Caco-2 (cell line): ENCODE measurements at regions not wholly inside any gene's neighbourhood (a gene's known extent, or its start where the extent isn't known, plus 50 kb on each side); places are given as distances from the start of the nearest gene placed in this dataset.

Experiments
- BruUV-seq: library from RNA; stranded (reverse); fragments of 400-500 nt; replicated peaks from 2 replicates; lab custom pipeline; 2021; lab: Mats Ljungman, UMichigan
- CTCF ChIA-PET: fragments of 300-600 bp; sonication (Branson Sonifier 250); formaldehyde crosslinking; loops from one replicate; lab custom pipeline; 2022; ENCODE audit warnings: antibody characterized with exemption; lab: Charles Lee
- POLR2A ChIA-PET: fragments of 300-600 bp; sonication (Branson Sonifier 250); formaldehyde crosslinking; loops from one replicate; lab custom pipeline; 2022; ENCODE audit warnings: antibody characterized with exemption; lab: Charles Lee
- DNase-seq, 2 experiments: peaks; one replicate each; pipeline versions ENCODE4 v3.0.0 to v3.0.0-alpha.2; 2020 to 2022
- H3K27me3 ChIP-seq: replicated peaks from 2 replicates; pipeline ENCODE4 v1.6.0; 2011; ENCODE audit warnings: low read length; ENCODE audit not compliant: control insufficient read depth, insufficient read depth
- H3K36me3 ChIP-seq: 2 replicates; pipeline ENCODE4 v1.5.1; 2011; ENCODE audit warnings: low read length; ENCODE audit not compliant: control insufficient read depth, insufficient read depth
- H3K4me1 ChIP-seq: fragments of 250-450 bp; sonication (Bioruptor Pico); 2 replicates; pipeline ENCODE4 v1.5.1; 2020; ENCODE audit warnings: mild to moderate bottlenecking
- H3K4me3 ChIP-seq: 2 replicates; pipeline ENCODE4 v1.5.1; 2011; ENCODE audit warnings: low read depth, mild to moderate bottlenecking, control low read depth, low read length
- H3K9me3 ChIP-seq: fragments of 250-450 bp; sonication (Bioruptor Pico); 2 replicates; pipeline ENCODE4 v1.5.1; 2020; ENCODE audit warnings: mild to moderate bottlenecking, moderate library complexity
- H3K27ac Mint-ChIP-seq: one replicate; pipeline ENCODE4 v1.8.0; 2022; ENCODE audit warnings: mixed read lengths; ENCODE audit not compliant: unreplicated experiment
- H3K27me3 Mint-ChIP-seq: one replicate; pipeline ENCODE4 v1.8.0; 2022; ENCODE audit warnings: mixed read lengths; ENCODE audit not compliant: insufficient read depth, unreplicated experiment
- H3K36me3 Mint-ChIP-seq: one replicate; pipeline ENCODE4 v1.8.0; 2022; ENCODE audit warnings: mild to moderate bottlenecking, mixed read lengths; ENCODE audit not compliant: insufficient read depth, unreplicated experiment
- H3K4me1 Mint-ChIP-seq: one replicate; pipeline ENCODE4 v1.8.0; 2022; ENCODE audit warnings: low read depth, mixed read lengths; ENCODE audit not compliant: unreplicated experiment
- H3K4me3 Mint-ChIP-seq: one replicate; pipeline ENCODE4 v1.8.0; 2022; ENCODE audit warnings: mild to moderate bottlenecking, moderate library complexity, mixed read lengths; ENCODE audit not compliant: unreplicated experiment
- H3K9me3 Mint-ChIP-seq: one replicate; pipeline ENCODE4 v1.8.0; 2022; ENCODE audit warnings: mixed read lengths; ENCODE audit not compliant: unreplicated experiment
- intact Hi-C: fragments of 100-400 bp; cut with micrococcal nuclease; formaldehyde crosslinking; loops from one replicate; pipeline ENCODE4 v1.10.0; 2022; ENCODE audit not compliant: unreplicated experiment
- TF ChIP-seq, protein P1 (sequence below), 2 experiments: fragments of 200-600 bp in 1 of 2; IDR thresholded peaks; 1 replicate in 1 of 2; 2 replicates in 1 of 2; pipeline versions ENCODE4 v1.5.1 to v1.8.0; 2011 to 2022; ENCODE audit warnings: antibody characterized with exemption in 1 of 2, control low read depth in 1 of 2, inconsistent platforms in 1 of 2, low read depth in 1 of 2, low read length in 1 of 2, mild to moderate bottlenecking in 1 of 2, moderate library complexity in 1 of 2; ENCODE audit not compliant: insufficient read depth in 1 of 2, severe bottlenecking in 1 of 2, unreplicated experiment in 1 of 2

DNA sequence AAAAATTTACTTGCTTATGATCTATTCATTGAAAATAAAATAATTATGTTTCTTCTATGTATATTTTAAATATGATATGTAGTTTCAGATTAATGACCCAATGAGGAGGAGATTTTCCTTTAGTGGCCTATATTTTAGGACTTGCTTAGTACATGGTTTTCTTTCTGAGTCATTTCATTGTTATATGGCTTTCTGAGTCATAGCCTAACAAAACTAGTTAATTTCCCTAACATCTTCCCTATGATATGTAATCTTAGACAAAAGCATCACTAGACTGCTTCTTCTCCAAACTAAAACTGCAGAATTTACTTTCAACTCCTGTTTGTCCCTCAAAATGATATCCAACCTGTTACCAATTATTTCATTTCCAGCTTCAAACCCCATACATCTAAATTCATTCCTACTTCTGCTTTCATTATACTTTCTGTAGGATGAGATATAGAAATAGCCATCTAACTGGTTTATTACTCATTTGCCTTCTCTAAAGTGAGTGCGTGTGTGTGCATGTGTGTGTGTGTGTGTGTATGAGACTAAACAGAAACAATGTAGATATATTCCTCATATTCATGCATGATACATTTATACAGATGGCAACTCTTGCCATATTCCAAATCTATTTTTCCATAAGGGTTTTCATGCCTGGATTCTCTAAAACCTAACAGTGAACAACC, 915.0 kb upstream of the GBE1 start:
- ChIA-PET CTCF (no interaction called here), POLR2A (no interaction called here)
- Mint-ChIP-seq H3K27me3 (peaks cover 3% of the 10 kb centered on the region), H3K4me3 (no peak overlapping the region), H3K4me1 (no peaks in the 10 kb centered on the region), H3K27ac (no peak overlapping the region), H3K9me3 (no peaks in the 10 kb centered on the region), H3K36me3 (no peaks in the 10 kb centered on the region)
- TF ChIP-seq, protein P1, sequence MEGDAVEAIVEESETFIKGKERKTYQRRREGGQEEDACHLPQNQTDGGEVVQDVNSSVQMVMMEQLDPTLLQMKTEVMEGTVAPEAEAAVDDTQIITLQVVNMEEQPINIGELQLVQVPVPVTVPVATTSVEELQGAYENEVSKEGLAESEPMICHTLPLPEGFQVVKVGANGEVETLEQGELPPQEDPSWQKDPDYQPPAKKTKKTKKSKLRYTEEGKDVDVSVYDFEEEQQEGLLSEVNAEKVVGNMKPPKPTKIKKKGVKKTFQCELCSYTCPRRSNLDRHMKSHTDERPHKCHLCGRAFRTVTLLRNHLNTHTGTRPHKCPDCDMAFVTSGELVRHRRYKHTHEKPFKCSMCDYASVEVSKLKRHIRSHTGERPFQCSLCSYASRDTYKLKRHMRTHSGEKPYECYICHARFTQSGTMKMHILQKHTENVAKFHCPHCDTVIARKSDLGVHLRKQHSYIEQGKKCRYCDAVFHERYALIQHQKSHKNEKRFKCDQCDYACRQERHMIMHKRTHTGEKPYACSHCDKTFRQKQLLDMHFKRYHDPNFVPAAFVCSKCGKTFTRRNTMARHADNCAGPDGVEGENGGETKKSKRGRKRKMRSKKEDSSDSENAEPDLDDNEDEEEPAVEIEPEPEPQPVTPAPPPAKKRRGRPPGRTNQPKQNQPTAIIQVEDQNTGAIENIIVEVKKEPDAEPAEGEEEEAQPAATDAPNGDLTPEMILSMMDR (IDR thresholded peaks at IDR 0.05; ENCODE audit: insufficient read depth in 1 of 2, low read depth in 1 of 2, low read length in 1 of 2, severe bottlenecking in 1 of 2, unreplicated experiment in 1 of 2), result no peak
- H3K9me3 ChIP-seq, result no peaks in the 10 kb centered on the region
- intact Hi-C loops, result no loop called here
- no peak for DNase-seq
- no peak overlapping the region for H3K4me3 ChIP-seq
- H3K27me3 ChIP-seq, result no peaks in the 10 kb centered on the region
- no TSS peak for BruUV-seq
- no peaks in the 10 kb centered on the region for H3K4me1 ChIP-seq
- no peaks in the 10 kb centered on the region for H3K36me3 ChIP-seq

DNA sequence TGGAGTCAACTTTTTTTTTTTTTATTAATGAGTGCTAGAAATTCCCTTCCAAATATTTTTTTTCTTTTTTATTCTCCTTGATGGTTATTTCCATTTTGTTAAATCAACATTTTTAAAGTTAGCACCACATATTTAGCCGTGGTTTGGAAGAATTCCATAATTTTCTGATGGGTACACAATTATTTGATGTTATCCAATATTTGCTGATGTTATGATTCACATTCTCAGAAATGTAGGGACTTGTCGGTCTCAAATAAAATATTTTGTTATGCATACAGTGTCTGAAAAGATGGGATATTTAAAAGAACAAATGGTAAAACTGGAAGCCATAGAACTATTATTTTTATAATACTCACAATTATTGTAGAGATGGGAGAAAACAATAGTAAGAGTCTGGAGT, 911.5 kb upstream of the GBE1 start:
- Histone ChIP-seq H3K9me3 (no peaks in the 10 kb centered on the region), H3K36me3 (no peaks in the 10 kb centered on the region), H3K27me3 (no peaks in the 10 kb centered on the region), H3K4me1 (no peaks in the 10 kb centered on the region), H3K4me3 (no peak overlapping the region)
- ChIA-PET POLR2A (no interaction called here), CTCF (no interaction called here)
- Mint-ChIP-seq H3K4me1 (no peaks in the 10 kb centered on the region), H3K4me3 (no peak overlapping the region), H3K9me3 (no peaks in the 10 kb centered on the region), H3K27me3 (no peaks in the 10 kb centered on the region), H3K27ac (no peak overlapping the region), H3K36me3 (no peaks in the 10 kb centered on the region)
- TF ChIP-seq, protein P1 (IDR thresholded peaks at IDR 0.05; ENCODE audit: insufficient read depth in 1 of 2, low read depth in 1 of 2, low read length in 1 of 2, severe bottlenecking in 1 of 2, unreplicated experiment in 1 of 2), result no peak
- no peak for DNase-seq
- no TSS peak for BruUV-seq
- intact Hi-C loops, result no loop called here

DNA sequence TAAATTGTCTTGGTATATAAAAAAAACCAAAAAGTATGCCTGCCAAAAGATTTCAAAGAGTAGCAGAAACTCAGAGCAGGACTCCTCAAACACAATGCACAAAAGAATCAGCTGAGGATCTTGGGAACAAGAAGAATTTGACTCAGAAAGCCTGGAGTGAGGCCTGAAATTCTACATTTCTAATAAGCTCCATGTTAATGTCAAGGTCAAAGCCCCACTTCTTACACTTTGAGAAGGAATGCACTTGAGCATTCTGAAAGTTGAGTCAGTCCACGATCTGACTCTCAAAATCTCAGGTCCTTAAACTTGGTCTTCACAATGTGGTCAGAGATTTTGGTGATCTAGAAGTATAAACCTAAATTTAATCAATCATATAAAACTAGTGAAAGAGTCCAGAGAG, 910.0 kb upstream of the GBE1 start:
- TF ChIP-seq, protein P1 (IDR thresholded peaks at IDR 0.05; ENCODE audit: insufficient read depth in 1 of 2, low read depth in 1 of 2, low read length in 1 of 2, severe bottlenecking in 1 of 2, unreplicated experiment in 1 of 2), result no peak
- intact Hi-C loops, result no loop called here
- no TSS peak for BruUV-seq
- no peaks in the 10 kb centered on the region for H3K27me3 ChIP-seq
- POLR2A ChIA-PET, result no interaction called here
- no peaks in the 10 kb centered on the region for H3K36me3 Mint-ChIP-seq
- no peaks in the 10 kb centered on the region for H3K36me3 ChIP-seq
- no peak overlapping the region for H3K4me3 ChIP-seq
- no peaks in the 10 kb centered on the region for H3K27me3 Mint-ChIP-seq
- DNase-seq, result no peak
- H3K4me3 Mint-ChIP-seq, result no peak overlapping the region
- H3K4me1 Mint-ChIP-seq, result no peaks in the 10 kb centered on the region
- no peaks in the 10 kb centered on the region for H3K4me1 ChIP-seq
- no peak overlapping the region for H3K27ac Mint-ChIP-seq
- H3K9me3 Mint-ChIP-seq, result no peaks in the 10 kb centered on the region
- no peaks in the 10 kb centered on the region for H3K9me3 ChIP-seq
- CTCF ChIA-PET, result no interaction called here
